H1 (cell line): ENCODE measurements at regions not wholly inside any gene's neighbourhood (a gene's known extent, or its start where the extent isn't known, plus 50 kb on each side); places are given as distances from the start of the nearest gene placed in this dataset.

Source experiments
- CTCF ChIA-PET: fragments of 300-600 bp; sonication (Branson Sonifier 250); formaldehyde crosslinking; loops from one replicate; lab custom pipeline; 2021; ENCODE audit not compliant: partially characterized antibody; lab: Charles Lee
- POLR2A ChIA-PET: fragments of 300-600 bp; sonication (Branson Sonifier 250); formaldehyde crosslinking; loops from one replicate; lab custom pipeline; 2021; ENCODE audit warnings: inconsistent platforms; ENCODE audit not compliant: partially characterized antibody; lab: Charles Lee
- DNase-seq, 2 experiments: peaks; one replicate each; pipeline versions ENCODE4 v3.0.0 to v3.0.0-alpha.2; 2010 to 2022; ENCODE audit warnings: low spot score in 2 of 2, low read depth in 1 of 2, mixed read lengths in 1 of 2
- FAIRE-seq: peaks from 2 replicates; lab custom pipeline; 2011; peaks lifted over from hg19 to GRCh38; lab: Jason Lieb, UNC
- H2AFZ ChIP-seq: 2 replicates; pipeline ENCODE4 v1.8.1; 2012; ENCODE audit warnings: low read length, inconsistent platforms
- H2AK5ac ChIP-seq: 2 replicates; pipeline ENCODE4 v1.6.1; 2013; ENCODE audit warnings: low read depth, low read length
- H2BK120ac ChIP-seq: replicated peaks from 2 replicates; pipeline ENCODE3; 2013; ENCODE audit warnings: low read depth, low read length, inconsistent platforms
- H2BK12ac ChIP-seq: 2 replicates; pipeline ENCODE4 v1.6.1; 2013; ENCODE audit warnings: low read depth, low read length
- H2BK15ac ChIP-seq: 2 replicates; pipeline ENCODE4 v1.6.1; 2013; ENCODE audit warnings: low read length
- H2BK20ac ChIP-seq: 2 replicates; pipeline ENCODE4 v1.6.1; 2013; ENCODE audit warnings: low read length
- H2BK5ac ChIP-seq: 2 replicates; pipeline ENCODE4 v1.6.1; 2013; ENCODE audit warnings: low read depth, low read length
- H3K14ac ChIP-seq: 2 replicates; pipeline ENCODE4 v1.6.1; 2013; ENCODE audit warnings: inconsistent platforms; ENCODE audit not compliant: insufficient read length
- H3K18ac ChIP-seq: 2 replicates; pipeline ENCODE4 v1.6.1; 2013; ENCODE audit warnings: low read length; ENCODE audit errors: extremely low read depth
- H3K23ac ChIP-seq: 2 replicates; pipeline ENCODE4 v1.6.1; 2013; ENCODE audit warnings: inconsistent platforms; ENCODE audit not compliant: insufficient read length
- H3K23me2 ChIP-seq: 2 replicates; pipeline ENCODE4 v1.6.1; 2013; ENCODE audit warnings: low read depth, low read length
- H3K27ac ChIP-seq: 2 replicates; pipeline ENCODE4 v1.6.1; 2011; ENCODE audit warnings: low read depth, low read length, inconsistent platforms
- H3K27me3 ChIP-seq, 4 experiments: replicated peaks in 1 of 4; 1 replicate in 1 of 4; 2 replicates in 3 of 4; pipeline versions ENCODE4 v1.6.1 to v1.8.1; 2011 to 2013; ENCODE audit warnings: low read length in 3 of 4, mild to moderate bottlenecking in 3 of 4, inconsistent platforms in 2 of 4, mixed read lengths in 2 of 4, moderate library complexity in 1 of 4; ENCODE audit not compliant: control insufficient read depth in 3 of 4, insufficient read depth in 3 of 4; ENCODE audit errors: extremely low read depth in 1 of 4
- H3K36me3 ChIP-seq, 4 experiments: 2 replicates each; pipeline versions ENCODE4 v1.6.1 to v1.8.1; 2011 to 2013; ENCODE audit warnings: mild to moderate bottlenecking in 4 of 4, low read length in 3 of 4, moderate library complexity in 2 of 4, control low read depth in 1 of 4, inconsistent platforms in 1 of 4; ENCODE audit not compliant: insufficient read depth in 4 of 4, control insufficient read depth in 2 of 4
- H3K4ac ChIP-seq: replicated peaks from 2 replicates; pipeline ENCODE3; 2013; ENCODE audit warnings: low read length, low read depth, mixed read lengths, inconsistent platforms; ENCODE audit not compliant: insufficient read length
- H3K4me1 ChIP-seq, 4 experiments: replicated peaks in 1 of 4; 1 replicate in 1 of 4; 2 replicates in 3 of 4; pipeline versions ENCODE4 v1.6.1 to v1.8.1; 2011 to 2013; ENCODE audit warnings: low read length in 3 of 4, inconsistent platforms in 2 of 4, mixed read lengths in 1 of 4; ENCODE audit not compliant: insufficient read depth in 4 of 4, control insufficient read depth in 3 of 4
- H3K4me2 ChIP-seq, 2 experiments: 2 replicates each; pipeline versions ENCODE4 v1.6.1 to v1.8.1; 2011 to 2013; ENCODE audit warnings: low read depth in 2 of 2, low read length in 2 of 2, control low read depth in 1 of 2, inconsistent platforms in 1 of 2, mild to moderate bottlenecking in 1 of 2; ENCODE audit not compliant: insufficient read depth in 1 of 2
- H3K4me3 ChIP-seq, 4 experiments: fragments of 200-600, 300-600 bp in 1 of 4; sonication (generic), shearing (Covaris generic), sonication (Bioruptor Twin) in 1 of 4; 2 replicates each; pipeline versions ENCODE4 v1.5.1 to v1.8.1; 2011 to 2016; ENCODE audit warnings: low read length in 4 of 4, low read depth in 3 of 4, control low read depth in 2 of 4, inconsistent platforms in 2 of 4, mild to moderate bottlenecking in 2 of 4, mixed read lengths in 1 of 4, moderate library complexity in 1 of 4; ENCODE audit not compliant: insufficient read depth in 2 of 4; ENCODE audit errors: extremely low read depth in 1 of 4
- H3K56ac ChIP-seq: replicated peaks from 2 replicates; pipeline ENCODE3; 2013; ENCODE audit warnings: low read depth, mild to moderate bottlenecking, mixed read lengths, low read length, inconsistent platforms; ENCODE audit not compliant: insufficient read length
- H3K79me1 ChIP-seq: 2 replicates; pipeline ENCODE4 v1.6.1; 2013; ENCODE audit warnings: low read depth, low read length, control low read depth
- H3K79me2 ChIP-seq, 2 experiments: 2 replicates each; pipeline versions ENCODE4 v1.6.1 to v1.8.1; 2012 to 2013; ENCODE audit warnings: low read length in 2 of 2, mild to moderate bottlenecking in 2 of 2, inconsistent platforms in 1 of 2; ENCODE audit not compliant: insufficient read depth in 2 of 2, control insufficient read depth in 1 of 2
- H3K9ac ChIP-seq, 4 experiments: replicated peaks in 1 of 4; 1 replicate in 1 of 4; 2 replicates in 3 of 4; pipeline versions ENCODE4 v1.6.1 to v1.8.1; 2011 to 2013; ENCODE audit warnings: low read depth in 3 of 4, low read length in 3 of 4, control low read depth in 2 of 4, mild to moderate bottlenecking in 2 of 4, moderate library complexity in 2 of 4, inconsistent platforms in 1 of 4; ENCODE audit errors: extremely low read depth in 1 of 4
- H3K9me3 ChIP-seq, 2 experiments: 2 replicates each; pipeline versions ENCODE4 v1.6.1 to v1.8.1; 2012 to 2013; ENCODE audit warnings: mild to moderate bottlenecking in 2 of 2, moderate library complexity in 2 of 2, control low read depth in 1 of 2, inconsistent platforms in 1 of 2, low read depth in 1 of 2, low read length in 1 of 2, mixed read lengths in 1 of 2; ENCODE audit not compliant: insufficient read depth in 2 of 2
- H4K20me1 ChIP-seq, 2 experiments: replicated peaks in 1 of 2; 2 replicates each; pipeline versions ENCODE3 to v1.8.1; 2011 to 2013; ENCODE audit warnings: inconsistent platforms in 2 of 2, low read length in 2 of 2, mild to moderate bottlenecking in 1 of 2; ENCODE audit not compliant: insufficient read depth in 2 of 2, control insufficient read depth in 1 of 2
- H4K5ac ChIP-seq: 2 replicates; pipeline ENCODE4 v1.6.1; 2013; ENCODE audit warnings: low read length, low read depth, mixed read lengths, inconsistent platforms; ENCODE audit not compliant: insufficient read length
- H4K8ac ChIP-seq: 2 replicates; pipeline ENCODE4 v1.8.0; 2013; ENCODE audit warnings: mild to moderate bottlenecking, moderate library complexity, low read length, inconsistent platforms; ENCODE audit not compliant: insufficient read depth; ENCODE audit errors: extremely low read depth
- H4K91ac ChIP-seq: replicated peaks from 2 replicates; pipeline ENCODE3; 2013; ENCODE audit warnings: low read length, mixed read lengths, inconsistent platforms; ENCODE audit not compliant: insufficient read length
- EP300 ChIP-seq, 2 experiments: IDR thresholded peaks; 1 replicate in 1 of 2; 2 replicates in 1 of 2; pipeline ENCODE4 v1.6.1; 2011 to 2012; ENCODE audit warnings: low read depth in 2 of 2, low read length in 2 of 2, mild to moderate bottlenecking in 2 of 2, borderline replicate concordance in 1 of 2, inconsistent platforms in 1 of 2, moderate library complexity in 1 of 2
- EZH2 ChIP-seq: fragments of 200-600 bp; sonication (generic); IDR thresholded peaks from 2 replicates; pipeline ENCODE4 v1.7.1; 2012; ENCODE audit warnings: low read depth, mild to moderate bottlenecking, moderate library complexity, low read length, inconsistent platforms; ENCODE audit not compliant: severe bottlenecking
- GTF2F1 ChIP-seq: IDR thresholded peaks from 2 replicates; pipeline ENCODE4 v1.6.1; 2012; ENCODE audit warnings: low read depth, low read length, improper control_type of control experiment, borderline replicate concordance
- HDAC2 ChIP-seq, 2 experiments: fragments of 300-600 bp in 1 of 2; sonication (generic) in 1 of 2; IDR thresholded peaks; 2 replicates each; pipeline ENCODE4 v1.6.1; 2011 to 2012; ENCODE audit warnings: low read depth in 2 of 2, low read length in 2 of 2, mild to moderate bottlenecking in 2 of 2, moderate library complexity in 2 of 2, borderline replicate concordance in 1 of 2, inconsistent platforms in 1 of 2
- SRF ChIP-seq: IDR thresholded peaks from 2 replicates; pipeline ENCODE4 v1.6.1; 2011; ENCODE audit warnings: mild to moderate bottlenecking, low read depth, low read length, moderate library complexity
- TCF12 ChIP-seq: IDR thresholded peaks from 2 replicates; pipeline ENCODE4 v1.6.1; 2011; ENCODE audit warnings: low read depth, mild to moderate bottlenecking, low read length
- YY1 ChIP-seq: IDR thresholded peaks from 2 replicates; pipeline ENCODE4 v1.6.1; 2011; ENCODE audit warnings: low read depth, mild to moderate bottlenecking, low read length
- TF ChIP-seq, protein P1 (sequence below): IDR thresholded peaks from 2 replicates; pipeline ENCODE4 v1.6.1; 2012; ENCODE audit warnings: low read length, inconsistent platforms
- TF ChIP-seq, protein P2 (sequence below): IDR thresholded peaks from 2 replicates; pipeline ENCODE4 v1.6.1; 2011; ENCODE audit warnings: low read length, improper control_type of control experiment
- TF ChIP-seq, protein P3 (sequence below): IDR thresholded peaks from 2 replicates; pipeline ENCODE4 v1.6.1; 2012; ENCODE audit warnings: inconsistent platforms

DNA sequence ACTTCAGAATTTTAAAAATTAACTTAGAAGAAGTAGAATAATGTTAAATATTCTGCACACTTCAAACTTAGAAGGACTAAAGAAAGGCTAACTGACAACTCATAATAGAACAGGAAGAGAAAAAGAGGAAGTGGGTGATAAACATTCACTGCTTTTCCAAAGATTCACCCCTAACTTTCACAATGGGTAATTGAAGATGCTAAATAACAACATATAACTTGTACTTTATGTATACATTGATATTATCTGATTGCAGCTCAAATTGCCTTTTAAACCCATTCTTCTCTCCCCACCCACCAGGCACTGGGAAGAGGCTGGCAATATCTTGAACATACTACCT lies 376.6 kb downstream of the EFNA5 start:
- H4K91ac ChIP-seq = no peak overlapping the region
- H3K23ac ChIP-seq = no peak overlapping the region
- no peak overlapping the region for H3K27ac ChIP-seq
- no peak overlapping the region for H2BK5ac ChIP-seq
- no peaks in the 10 kb centered on the region for H3K27me3 ChIP-seq
- ChIA-PET POLR2A (no interaction called here), CTCF (interaction anchor here (0.5 kb wide), 1 partner anchor 50 kb away, joined by 5 read pairs; no protein-coding TSS in a partner anchor)
- no peak overlapping the region for H2AFZ ChIP-seq
- H3K4me2 ChIP-seq = no peak overlapping the region
- no peak overlapping the region for H3K4me3 ChIP-seq
- H2AK5ac ChIP-seq = no peak overlapping the region
- no peak overlapping the region for H3K14ac ChIP-seq
- FAIRE-seq (no peak), DNase-seq (no peak)
- no peaks in the 10 kb centered on the region for H3K36me3 ChIP-seq
- no peaks in the 10 kb centered on the region for H3K4me1 ChIP-seq
- H3K56ac ChIP-seq = no peak overlapping the region
- H2BK120ac ChIP-seq = no peak overlapping the region
- no peaks in the 10 kb centered on the region for H3K79me2 ChIP-seq
- no peaks in the 10 kb centered on the region for H4K20me1 ChIP-seq
- H3K9me3 ChIP-seq = 0 out of 4 replicates have a peak, but pooled peaks cover 0 to 2% of the 10 kb centered on the region in 2 experiments
- H2BK15ac ChIP-seq = no peak overlapping the region
- no peak overlapping the region for H4K5ac ChIP-seq
- no peak overlapping the region for H2BK12ac ChIP-seq
- no peak overlapping the region for H3K18ac ChIP-seq
- H3K23me2 ChIP-seq = no peaks in the 10 kb centered on the region
- H4K8ac ChIP-seq = no peak overlapping the region
- H2BK20ac ChIP-seq = no peak overlapping the region
- no peak overlapping the region for H3K4ac ChIP-seq
- no peaks in the 10 kb centered on the region for H3K79me1 ChIP-seq
- H3K9ac ChIP-seq = no peak overlapping the region
- no peak for TF ChIP-seq SRF
- no peak for TF ChIP-seq HDAC2 (IDR thresholded peaks at IDR 0.05; ENCODE audit: borderline replicate concordance in 1 of 2, low read depth in 2 of 2, low read length in 2 of 2)
- no peak for TF ChIP-seq TCF12
- TF ChIP-seq, protein P1, sequence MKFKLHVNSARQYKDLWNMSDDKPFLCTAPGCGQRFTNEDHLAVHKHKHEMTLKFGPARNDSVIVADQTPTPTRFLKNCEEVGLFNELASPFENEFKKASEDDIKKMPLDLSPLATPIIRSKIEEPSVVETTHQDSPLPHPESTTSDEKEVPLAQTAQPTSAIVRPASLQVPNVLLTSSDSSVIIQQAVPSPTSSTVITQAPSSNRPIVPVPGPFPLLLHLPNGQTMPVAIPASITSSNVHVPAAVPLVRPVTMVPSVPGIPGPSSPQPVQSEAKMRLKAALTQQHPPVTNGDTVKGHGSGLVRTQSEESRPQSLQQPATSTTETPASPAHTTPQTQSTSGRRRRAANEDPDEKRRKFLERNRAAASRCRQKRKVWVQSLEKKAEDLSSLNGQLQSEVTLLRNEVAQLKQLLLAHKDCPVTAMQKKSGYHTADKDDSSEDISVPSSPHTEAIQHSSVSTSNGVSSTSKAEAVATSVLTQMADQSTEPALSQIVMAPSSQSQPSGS = no peak
- TF ChIP-seq, protein P2, sequence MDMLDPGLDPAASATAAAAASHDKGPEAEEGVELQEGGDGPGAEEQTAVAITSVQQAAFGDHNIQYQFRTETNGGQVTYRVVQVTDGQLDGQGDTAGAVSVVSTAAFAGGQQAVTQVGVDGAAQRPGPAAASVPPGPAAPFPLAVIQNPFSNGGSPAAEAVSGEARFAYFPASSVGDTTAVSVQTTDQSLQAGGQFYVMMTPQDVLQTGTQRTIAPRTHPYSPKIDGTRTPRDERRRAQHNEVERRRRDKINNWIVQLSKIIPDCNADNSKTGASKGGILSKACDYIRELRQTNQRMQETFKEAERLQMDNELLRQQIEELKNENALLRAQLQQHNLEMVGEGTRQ = no peak
- no peak for TF ChIP-seq EZH2
- no peak for TF ChIP-seq YY1
- TF ChIP-seq GTF2F1 = no peak
- no peak for TF ChIP-seq EP300 (IDR thresholded peaks at IDR 0.05; ENCODE audit: borderline replicate concordance in 1 of 2, low read depth in 2 of 2, low read length in 2 of 2)
- TF ChIP-seq, protein P3, sequence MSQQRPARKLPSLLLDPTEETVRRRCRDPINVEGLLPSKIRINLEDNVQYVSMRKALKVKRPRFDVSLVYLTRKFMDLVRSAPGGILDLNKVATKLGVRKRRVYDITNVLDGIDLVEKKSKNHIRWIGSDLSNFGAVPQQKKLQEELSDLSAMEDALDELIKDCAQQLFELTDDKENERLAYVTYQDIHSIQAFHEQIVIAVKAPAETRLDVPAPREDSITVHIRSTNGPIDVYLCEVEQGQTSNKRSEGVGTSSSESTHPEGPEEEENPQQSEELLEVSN = no peak
